ENCODE measurements at regions not wholly inside any gene's neighbourhood (a gene's known extent, or its start where the extent isn't known, plus 50 kb on each side); places are given as distances from the start of the nearest gene placed in this dataset.

DNA sequence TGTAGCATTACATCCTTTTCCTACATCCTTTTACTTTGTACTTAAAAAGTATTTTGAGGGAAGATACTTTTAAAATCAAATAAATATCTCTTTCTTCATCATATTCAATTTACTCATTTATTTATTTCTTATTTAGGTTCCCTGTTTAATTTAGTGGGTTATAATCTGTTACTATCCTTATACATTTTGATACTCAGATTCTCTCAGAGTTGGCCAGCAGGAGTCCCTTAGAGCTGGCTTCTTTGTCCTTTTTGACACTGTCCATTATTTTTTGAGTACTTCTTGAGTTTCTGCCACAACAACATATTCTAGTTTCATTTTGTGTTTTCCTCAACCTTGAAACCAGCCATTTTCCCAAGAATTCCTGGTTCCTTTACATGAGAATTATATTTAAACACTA is 111.6 kb upstream of the DCBLD2 start:
- H3K27me3 ChIP-seq (ENCODE audit: control insufficient read depth, insufficient read depth, low read length): no peaks in the 10 kb centered on the region
- no peaks in the 10 kb centered on the region for H3K36me3 ChIP-seq (ENCODE audit: control insufficient read depth, insufficient read depth, low read length)
- TF ChIP-seq, protein P1, sequence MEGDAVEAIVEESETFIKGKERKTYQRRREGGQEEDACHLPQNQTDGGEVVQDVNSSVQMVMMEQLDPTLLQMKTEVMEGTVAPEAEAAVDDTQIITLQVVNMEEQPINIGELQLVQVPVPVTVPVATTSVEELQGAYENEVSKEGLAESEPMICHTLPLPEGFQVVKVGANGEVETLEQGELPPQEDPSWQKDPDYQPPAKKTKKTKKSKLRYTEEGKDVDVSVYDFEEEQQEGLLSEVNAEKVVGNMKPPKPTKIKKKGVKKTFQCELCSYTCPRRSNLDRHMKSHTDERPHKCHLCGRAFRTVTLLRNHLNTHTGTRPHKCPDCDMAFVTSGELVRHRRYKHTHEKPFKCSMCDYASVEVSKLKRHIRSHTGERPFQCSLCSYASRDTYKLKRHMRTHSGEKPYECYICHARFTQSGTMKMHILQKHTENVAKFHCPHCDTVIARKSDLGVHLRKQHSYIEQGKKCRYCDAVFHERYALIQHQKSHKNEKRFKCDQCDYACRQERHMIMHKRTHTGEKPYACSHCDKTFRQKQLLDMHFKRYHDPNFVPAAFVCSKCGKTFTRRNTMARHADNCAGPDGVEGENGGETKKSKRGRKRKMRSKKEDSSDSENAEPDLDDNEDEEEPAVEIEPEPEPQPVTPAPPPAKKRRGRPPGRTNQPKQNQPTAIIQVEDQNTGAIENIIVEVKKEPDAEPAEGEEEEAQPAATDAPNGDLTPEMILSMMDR (IDR thresholded peaks at IDR 0.05; ENCODE audit: insufficient read depth, low read length, poor library complexity, severe bottlenecking): peak; percentile 8
- no peak overlapping the region for H3K4me3 ChIP-seq (ENCODE audit: low read depth, low read length)
- DNase-seq (ENCODE audit: low read depth): no peak

DNA sequence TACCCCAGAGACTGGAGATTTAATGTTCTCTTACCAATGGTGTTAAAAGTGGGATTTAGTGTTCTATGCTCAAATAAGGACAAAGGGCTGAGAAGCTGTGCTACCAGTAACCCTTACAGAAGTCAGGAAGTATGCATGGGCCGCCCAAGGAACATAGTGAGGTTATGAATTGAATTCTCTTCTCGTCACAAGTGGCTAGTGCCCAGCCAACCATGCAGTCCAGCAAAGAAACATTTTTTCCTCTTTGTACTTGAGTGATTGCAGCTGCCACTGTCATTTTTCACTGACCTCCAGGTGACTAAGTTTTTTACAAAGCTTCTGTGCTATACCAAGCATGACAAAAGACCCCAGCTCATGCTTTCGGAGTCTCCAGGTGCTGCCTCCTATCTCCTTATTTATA is 110.6 kb upstream of the DCBLD2 start:
- Histone ChIP-seq H3K36me3 (ENCODE audit: control insufficient read depth, insufficient read depth, low read length) (no peaks in the 10 kb centered on the region), H3K4me3 (ENCODE audit: low read depth, low read length) (no peak overlapping the region), H3K27me3 (ENCODE audit: control insufficient read depth, insufficient read depth, low read length) (no peaks in the 10 kb centered on the region)
- DNase-seq (ENCODE audit: low read depth): peak; percentile 96
- TF ChIP-seq, protein P1 (IDR thresholded peaks at IDR 0.05; ENCODE audit: insufficient read depth, low read length, poor library complexity, severe bottlenecking): no peak

DNA sequence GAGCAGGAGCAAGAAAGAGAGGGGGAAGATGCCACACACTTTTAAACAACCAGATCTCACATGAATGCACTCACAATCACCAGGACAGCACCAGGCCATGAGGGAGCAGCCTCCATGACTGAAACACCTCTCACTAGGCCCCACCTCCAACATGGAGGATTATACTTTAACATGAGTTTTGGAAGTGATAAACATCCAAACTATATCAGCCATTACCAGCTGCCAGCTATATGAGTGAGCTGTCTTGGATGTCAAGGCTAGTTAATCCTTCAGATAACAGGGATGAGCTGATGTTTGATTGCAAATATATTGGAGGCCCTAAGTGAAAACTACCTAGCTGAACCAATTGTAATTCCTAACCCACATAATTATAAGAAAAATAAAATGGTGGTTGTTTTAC is 108.4 kb upstream of the DCBLD2 start:
- no peak for DNase-seq (ENCODE audit: low read depth)
- TF ChIP-seq, protein P1 (IDR thresholded peaks at IDR 0.05; ENCODE audit: insufficient read depth, low read length, poor library complexity, severe bottlenecking): no peak
- H3K4me3 ChIP-seq (ENCODE audit: low read depth, low read length): no peak overlapping the region
- no peaks in the 10 kb centered on the region for H3K27me3 ChIP-seq (ENCODE audit: control insufficient read depth, insufficient read depth, low read length)
- H3K36me3 ChIP-seq (ENCODE audit: control insufficient read depth, insufficient read depth, low read length): no peaks in the 10 kb centered on the region

DNA sequence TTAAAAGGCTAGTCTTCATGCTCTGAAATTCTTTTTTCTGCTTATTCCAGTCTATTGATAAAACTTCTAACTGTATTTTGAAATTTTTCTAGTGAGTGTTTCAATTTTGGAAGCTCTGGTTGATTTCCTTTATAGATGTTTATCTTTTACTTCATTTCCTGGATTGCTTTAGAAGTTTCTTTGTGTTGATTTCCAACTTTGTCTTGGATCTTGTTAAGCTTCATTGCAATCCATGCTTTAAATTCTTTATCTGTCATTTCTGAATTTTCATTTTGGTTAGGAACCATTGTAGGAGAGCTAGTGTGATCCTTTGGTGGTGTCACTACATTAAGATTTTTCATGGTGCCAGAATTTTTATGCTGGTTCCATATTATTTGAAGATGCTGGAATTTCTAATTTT is 105.2 kb upstream of the DCBLD2 start:
- no peaks in the 10 kb centered on the region for H3K27me3 ChIP-seq (ENCODE audit: control insufficient read depth, insufficient read depth, low read length)
- DNase-seq (ENCODE audit: low read depth): no peak
- H3K36me3 ChIP-seq (ENCODE audit: control insufficient read depth, insufficient read depth, low read length): no peaks in the 10 kb centered on the region
- TF ChIP-seq, protein P1 (IDR thresholded peaks at IDR 0.05; ENCODE audit: insufficient read depth, low read length, poor library complexity, severe bottlenecking): no peak
- H3K4me3 ChIP-seq (ENCODE audit: low read depth, low read length): no peak overlapping the region

DNA sequence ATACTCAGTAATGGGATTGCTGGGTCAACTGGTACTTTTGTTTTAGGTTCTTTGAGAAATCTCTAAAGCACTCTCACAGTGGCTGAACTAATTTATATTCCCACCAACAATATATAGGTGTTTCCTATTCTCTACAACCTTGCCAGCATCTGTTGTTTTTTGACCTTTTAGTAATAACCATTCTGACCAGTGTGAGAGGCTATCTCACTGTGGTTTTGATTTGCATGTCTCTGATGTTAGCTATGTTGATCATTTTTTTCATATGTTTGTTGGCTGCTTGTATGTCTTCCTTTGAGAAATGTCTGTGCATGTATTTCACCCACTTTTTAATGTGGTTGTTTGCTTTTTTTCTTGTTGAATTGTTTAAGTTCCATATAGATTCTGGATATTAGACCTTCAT is 98.2 kb upstream of the DCBLD2 start:
- no peaks in the 10 kb centered on the region for H3K36me3 ChIP-seq (ENCODE audit: control insufficient read depth, insufficient read depth, low read length)
- DNase-seq (ENCODE audit: low read depth): no peak
- TF ChIP-seq, protein P1 (IDR thresholded peaks at IDR 0.05; ENCODE audit: insufficient read depth, low read length, poor library complexity, severe bottlenecking): no peak
- no peak overlapping the region for H3K4me3 ChIP-seq (ENCODE audit: low read depth, low read length)
- H3K27me3 ChIP-seq (ENCODE audit: control insufficient read depth, insufficient read depth, low read length): no peaks in the 10 kb centered on the region

DNA sequence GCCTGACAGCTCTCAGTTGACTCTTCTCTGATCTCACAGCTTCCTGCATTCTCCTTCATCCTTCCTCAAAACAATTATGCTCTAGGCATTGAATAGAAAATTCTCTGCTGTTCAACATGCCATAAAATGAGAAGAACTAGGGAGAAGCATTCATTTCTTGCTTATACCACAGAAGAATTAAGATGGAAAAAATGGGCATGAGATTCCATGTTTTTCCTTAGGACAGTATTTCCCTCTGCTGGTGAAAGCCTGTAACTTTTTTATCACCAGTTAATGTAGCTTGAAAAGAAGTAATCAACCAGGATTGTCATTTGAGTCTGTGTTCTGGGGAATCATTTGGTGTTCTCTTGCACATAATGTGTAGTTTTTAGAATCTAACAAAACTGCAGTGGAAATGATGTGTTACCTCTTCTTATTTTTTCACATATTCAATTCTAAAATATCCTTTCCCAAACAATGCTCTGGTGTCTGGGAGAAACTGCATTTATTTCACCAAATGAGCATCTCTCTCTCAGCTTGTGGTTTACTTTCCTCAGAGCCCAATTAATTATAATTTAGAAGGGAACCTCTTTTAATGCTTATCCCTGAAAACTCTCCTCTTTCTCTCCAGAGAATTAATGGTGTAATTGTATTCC is 92.8 kb upstream of the DCBLD2 start:
- Histone ChIP-seq H3K4me3 (ENCODE audit: low read depth, low read length) (no peak overlapping the region), H3K36me3 (ENCODE audit: control insufficient read depth, insufficient read depth, low read length) (no peaks in the 10 kb centered on the region), H3K27me3 (ENCODE audit: control insufficient read depth, insufficient read depth, low read length) (no peaks in the 10 kb centered on the region)
- TF ChIP-seq, protein P1 (IDR thresholded peaks at IDR 0.05; ENCODE audit: insufficient read depth, low read length, poor library complexity, severe bottlenecking): peak; percentile 59
- no peak for DNase-seq (ENCODE audit: low read depth)

All from kidney epithelial cell (primary cell).